ENCODE measurements at regions not wholly inside any gene's neighbourhood (a gene's known extent, or its start where the extent isn't known, plus 50 kb on each side); places are given as distances from the start of the nearest gene placed in this dataset.

DNA sequence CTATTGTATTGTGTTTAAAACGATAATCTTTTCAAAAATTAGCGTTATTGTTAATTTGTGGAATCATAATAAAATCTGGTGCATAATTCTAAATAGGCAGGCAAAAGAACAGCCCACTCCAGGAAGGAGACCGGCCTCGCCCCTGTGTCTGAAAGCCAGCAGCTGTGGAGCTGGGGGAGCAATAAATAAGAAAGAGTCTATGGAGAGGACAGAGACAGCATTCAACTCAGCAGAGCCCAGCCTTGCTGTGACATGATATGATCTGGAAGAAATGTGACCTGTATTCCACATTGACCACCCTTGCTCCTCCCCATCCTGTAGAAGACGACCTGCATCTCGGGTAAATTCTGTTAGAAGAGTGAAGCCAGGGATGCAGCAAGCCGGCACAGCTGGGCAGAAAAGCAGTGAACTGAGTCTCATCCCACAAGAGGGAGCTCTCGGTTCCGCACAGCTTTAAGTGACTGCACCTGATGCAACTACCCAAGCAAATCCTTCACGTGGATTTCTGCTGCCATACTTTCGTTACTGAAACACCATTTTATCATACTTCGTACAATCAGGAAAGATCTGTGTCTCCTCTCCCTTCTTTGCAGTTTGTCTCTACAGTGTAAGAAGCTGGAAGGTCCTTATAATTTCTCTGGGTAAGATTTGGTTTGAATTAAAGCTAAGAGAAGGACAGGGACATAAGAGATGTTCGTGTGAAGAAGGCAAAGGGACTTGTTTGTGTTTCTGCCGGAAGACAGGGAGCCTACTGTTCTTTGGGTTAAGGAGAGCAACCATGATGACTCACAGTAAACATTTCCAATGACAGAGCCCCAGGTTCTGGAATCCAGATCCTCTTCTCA lies 427.1 kb downstream of the GPAM start:
- DNase-seq = no peak

DNA sequence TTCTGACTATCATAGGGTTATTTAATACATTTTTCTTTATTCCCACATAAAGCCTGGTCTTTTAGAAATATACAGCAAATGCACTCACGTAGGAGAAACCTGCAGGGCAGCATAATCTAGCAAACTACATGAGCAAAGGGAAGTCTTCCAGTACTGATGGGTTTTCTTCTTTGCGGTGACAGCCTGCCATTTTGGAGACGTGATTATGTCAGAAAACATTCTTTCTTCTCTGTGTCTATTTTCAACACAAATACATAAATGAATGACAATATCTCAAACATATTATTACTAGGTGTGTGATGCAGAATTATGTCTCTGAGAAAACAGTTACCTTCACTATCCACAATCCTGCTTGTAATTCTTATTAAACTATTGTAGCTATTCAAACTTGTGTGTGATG lies 425.0 kb downstream of the GPAM start:
- DNase-seq = no peak

DNA sequence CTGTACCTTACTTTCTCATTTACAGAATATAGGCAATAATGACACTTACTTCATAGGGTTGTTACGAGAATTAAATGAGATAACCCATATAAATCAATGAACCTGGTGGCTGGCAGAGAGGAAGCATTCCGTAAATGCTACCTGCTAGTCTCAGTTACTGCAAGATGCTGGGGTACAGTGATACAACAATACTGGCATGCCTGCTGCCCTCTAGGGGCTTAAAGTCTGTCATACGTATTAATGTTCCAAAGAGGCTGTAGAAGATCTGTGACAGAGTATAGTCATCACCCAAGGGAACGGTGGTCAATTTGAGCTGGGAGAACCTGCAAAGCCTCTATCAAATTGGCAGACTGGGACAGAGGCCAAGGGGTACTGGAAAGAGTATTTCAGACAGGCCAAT lies 421.5 kb downstream of the GPAM start:
- no peak for DNase-seq

DNA sequence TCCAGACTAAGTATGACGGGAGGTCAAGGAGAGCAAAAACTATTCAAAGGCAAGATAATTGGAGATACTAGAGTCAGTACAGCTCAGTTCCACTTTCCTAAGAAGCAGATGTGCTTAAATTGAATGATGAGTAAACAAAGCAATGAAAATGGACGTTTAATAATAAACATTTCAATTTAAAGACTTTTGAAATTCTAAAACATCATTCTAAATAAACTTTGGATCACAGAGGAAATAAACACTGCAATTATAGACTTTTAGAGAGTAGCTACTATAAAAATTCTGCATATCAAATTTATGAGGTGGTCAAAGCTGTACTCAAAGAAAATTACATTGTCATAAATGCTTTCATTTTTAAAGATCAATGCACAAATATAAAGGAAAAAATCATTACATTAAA lies 418.3 kb downstream of the GPAM start:
- no peak for DNase-seq

DNA sequence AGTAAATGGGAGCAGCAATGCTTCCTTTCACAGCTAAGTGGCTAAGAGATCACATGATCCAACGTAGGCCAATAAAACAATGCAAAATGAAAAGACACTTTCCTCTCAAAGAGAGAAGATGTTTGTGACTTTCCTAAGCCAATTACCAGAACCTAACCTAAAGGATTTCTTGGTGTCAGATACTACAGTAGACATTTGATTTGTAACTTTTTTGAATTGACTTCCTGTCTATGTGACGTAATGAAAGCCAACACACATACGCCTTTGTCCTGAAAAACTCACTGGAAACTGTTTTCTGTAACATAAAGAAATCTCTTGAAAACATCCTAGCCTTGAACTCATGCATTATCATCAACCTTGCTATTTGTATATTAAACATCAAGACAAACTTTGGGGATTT lies 417.1 kb downstream of the GPAM start:
- DNase-seq = no peak

DNA sequence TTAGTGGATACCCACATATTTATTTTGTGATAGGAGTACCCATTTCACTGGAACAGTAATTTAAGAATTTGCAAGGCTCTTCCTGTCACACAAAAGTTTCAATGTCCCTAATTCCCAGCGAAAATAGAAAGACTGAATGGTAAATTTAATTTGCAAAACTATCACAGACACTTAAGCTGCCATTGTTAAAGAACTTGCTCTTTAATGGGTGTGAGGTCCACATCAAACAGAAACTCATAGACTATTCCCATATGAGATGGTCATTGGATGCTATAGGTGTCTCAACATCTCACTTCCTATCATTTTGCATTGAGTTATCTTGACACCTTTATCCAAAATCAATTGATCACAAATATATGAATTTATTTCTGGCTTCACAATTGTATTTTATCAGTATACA lies 415.9 kb downstream of the GPAM start:
- DNase-seq = no peak

DNA sequence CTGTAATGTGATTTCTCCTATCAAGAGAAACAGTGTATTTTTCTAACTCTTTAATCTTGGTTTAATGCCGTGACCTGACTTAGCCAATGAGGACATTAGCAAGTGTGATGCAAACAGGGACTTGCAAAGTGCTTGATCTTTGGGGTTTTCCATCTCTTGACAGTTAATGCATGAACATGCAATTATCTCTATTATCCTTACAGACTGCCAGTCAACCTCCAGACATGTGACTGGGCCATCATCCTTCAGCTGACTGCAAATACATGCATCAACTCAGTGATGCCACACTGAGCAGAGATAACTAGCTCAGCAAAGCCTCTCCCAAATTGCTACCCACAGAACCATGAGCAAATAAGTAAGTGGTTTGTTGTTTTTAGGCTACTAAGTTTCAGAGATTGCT lies 409.6 kb downstream of the GPAM start:
- DNase-seq = no peak

DNA sequence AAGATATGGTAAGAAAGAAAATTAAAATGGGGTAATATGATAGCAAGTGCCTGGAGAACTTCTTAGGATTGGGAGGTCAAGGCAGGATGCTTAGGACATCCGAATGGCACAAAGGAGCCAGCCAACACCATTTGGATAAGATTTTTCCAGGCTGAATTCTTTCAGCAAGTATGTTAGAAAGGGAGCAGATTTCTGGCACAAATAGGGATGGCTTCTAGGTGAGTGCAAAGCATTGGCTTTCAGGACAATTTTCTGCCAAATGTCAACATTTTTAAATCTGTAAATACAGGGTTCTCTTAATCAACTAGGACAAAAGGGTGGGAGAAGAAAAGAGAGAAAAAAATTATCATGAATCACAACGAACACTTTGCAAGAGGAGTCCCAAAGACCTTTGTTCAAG lies 409.1 kb downstream of the GPAM start:
- DNase-seq = no peak

DNA sequence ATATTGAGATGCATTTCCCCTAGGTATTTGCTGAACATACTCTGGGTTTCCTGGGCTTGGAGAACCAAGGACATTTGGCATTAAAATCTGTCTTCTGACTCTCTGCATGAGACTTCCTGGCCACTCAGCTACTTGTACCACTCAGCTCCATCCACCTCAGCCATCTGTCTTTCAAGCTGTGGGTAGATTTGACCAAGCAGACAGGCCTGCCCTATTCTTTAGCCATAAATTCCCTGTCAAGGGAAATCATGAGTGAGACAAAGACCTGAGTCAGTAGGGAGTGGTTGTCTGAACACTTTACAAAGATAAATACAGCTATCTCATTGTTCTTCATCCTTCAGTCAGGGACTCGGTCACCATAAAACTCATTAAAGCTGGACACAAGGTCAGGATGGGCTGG lies 399.1 kb downstream of the GPAM start:
- DNase-seq = no peak

DNA sequence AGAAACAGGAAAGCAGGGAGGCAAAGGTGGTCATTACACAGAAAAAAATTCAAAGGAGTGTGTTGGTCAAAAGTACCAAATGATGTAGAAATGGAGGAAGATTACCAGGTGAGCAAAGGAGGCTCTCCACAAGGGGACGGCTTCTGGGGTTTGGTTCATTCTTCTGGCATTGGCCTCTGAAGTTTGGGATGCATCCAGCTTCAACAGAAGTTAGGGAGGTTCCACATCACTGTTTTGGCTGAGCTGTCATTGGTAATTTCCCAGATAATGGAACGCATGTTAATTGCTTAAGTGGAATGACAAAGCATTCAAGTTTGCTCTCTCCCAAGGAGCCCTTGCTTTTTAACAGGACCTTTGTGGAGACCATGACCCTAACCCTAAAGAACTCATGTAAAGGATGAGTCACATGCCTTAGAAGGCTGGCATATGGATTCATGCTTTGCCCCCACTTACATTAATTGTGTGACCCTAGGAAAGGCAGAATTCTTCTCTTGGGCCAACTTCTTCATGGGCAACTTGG lies 398.6 kb downstream of the GPAM start:
- no peak for DNase-seq

DNA sequence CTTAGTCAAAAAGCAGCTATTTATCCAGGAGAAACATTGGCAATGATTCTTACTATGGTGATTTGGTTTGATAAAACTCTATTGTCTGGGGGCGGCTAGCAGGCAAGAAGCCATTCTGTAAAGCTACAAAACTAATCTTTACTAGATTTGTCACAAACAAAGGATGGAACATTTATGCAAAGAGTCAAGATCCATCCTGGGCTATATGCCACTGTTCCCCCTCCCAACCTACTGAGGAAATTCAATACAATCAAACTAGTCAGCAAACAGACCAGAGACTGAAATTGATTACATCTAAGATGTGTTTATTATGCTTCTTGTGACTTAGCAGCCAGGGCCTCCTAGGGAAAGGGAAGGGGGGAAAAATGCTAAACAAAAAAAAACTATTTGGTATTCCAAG lies 397.6 kb downstream of the GPAM start:
- DNase-seq = no peak

DNA sequence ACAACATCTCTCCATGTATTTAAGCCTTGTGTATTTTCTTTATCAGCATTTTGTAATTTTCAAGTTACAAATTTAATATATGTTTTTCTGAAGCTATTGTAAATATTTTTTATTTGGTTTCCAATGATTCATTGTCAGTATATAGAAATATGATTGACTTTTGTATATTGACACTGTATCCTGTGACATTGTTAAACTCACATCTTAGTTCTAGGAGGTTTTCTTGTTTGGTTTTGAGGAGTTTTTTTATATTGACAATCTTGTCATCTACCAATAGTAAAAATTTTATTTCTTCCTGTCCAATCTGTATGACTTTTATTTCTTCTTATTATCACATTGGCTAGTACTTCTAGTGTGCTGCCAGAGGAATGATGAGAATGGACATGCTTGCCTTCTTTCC lies 393.7 kb downstream of the GPAM start:
- no peak for DNase-seq

DNA sequence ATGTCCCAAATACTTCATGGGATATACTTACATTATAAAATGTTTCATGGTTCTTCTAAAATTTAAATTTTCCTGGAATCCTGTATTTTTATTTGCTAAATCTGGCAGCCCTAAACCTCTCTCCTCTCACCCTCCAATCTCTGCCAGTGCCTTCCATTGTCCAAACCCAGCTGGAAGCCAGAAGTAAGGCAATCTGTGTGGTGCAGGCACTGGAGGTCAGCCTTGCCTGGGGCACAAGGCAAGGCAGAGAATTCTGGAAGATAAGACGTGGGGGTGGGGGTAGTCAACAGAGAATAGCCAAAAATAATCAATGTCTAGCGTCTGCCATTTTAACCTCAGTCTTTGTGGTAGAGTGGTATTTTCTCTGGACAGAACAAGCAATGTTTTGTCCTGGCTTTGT lies 381.7 kb downstream of the GPAM start:
- no peak for DNase-seq

DNA sequence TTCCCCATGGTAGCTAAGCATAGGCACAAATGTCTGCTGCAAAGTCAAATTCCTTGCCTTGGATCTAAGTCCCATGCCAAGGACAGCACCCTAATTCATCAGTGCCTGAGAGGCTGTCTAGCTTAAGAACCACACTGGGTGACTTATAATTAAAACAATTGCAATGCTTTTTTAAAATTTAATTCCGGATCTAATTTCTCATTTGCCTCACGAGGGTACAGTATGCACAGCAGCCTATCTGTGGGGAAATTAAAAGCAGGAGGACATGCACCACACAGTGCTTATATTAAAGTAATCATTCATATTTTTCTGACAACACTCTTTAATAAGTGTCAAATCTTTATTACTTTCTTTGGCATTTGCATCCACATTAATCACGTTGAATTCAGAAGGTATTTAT lies 378.8 kb downstream of the GPAM start:
- no peak for DNase-seq

DNA sequence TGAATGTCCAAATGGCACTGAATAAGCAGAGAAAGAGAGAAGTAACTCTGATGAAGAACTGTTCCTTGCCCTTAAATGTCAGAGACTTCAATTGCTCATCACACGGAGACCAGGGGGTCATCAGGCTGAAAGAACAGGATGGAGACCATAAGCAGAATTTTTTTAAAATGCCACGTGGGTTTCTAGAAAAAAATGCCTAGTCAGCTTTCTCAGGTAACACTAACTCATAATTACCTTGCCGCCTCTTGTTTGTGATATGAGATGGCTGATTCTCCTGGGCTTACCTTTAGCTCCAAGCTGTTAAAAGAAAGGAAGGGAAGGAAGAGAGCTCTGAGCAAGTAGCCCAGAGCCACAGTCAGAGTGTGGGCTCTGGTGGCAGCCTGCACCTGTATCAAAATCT lies 372.0 kb downstream of the GPAM start:
- no peak for DNase-seq

DNA sequence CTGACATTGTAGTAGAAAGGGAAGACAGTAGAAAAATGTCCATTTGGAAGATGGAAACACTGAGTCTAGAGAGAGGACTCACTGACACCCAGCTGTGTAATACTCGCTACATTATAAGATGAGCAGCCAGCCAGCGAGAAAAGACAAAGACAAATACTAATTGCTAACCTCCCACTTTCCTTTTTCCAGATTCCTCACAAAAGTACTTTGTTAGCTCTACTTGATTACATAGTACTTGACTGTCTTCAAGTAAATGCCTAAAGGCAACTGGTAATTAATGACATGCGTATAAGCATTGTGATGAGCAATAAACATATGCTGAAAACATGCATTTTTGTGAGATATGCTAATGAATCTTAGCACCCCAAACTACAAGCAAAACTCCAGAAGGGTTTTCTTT lies 363.1 kb downstream of the GPAM start:
- DNase-seq = no peak

DNA sequence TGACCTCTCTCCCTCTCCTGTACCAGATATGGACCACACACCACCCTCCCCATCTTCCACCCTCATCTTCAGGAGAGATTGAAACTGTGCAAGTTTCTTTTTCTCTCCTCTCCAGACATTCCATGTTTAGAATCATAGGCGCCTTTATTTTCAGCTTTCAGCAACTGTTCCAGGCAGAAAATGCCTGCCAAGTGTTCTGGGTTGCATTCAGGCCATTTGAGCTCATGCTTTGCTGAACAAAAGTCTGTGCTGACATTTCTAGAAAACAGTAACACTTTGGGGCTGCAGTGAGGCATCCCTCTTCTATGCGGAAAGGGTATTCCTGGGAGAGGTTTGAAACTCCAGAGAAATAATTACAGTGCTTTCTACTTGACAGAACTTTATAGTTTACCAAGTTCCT lies 361.7 kb downstream of the GPAM start:
- DNase-seq = no peak

DNA sequence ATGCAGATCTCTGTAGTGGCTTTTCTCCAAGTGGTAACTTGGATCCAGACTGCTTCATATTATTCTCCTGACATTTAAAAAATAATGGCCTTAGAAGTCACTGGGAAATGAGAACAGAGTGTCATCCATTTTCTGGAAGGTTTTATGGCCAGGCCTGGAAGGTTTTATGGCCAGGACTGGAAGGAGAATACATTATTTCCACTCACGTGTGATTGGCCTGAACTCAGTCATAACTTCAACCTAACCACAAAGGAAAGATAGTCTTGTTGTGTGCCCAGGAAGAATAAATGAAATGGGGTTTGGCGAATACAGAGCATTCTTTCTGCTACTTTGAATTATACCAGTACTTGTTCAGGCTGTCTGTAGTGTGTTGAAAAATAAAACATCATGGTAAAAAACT lies 360.9 kb downstream of the GPAM start:
- DNase-seq = no peak

DNA sequence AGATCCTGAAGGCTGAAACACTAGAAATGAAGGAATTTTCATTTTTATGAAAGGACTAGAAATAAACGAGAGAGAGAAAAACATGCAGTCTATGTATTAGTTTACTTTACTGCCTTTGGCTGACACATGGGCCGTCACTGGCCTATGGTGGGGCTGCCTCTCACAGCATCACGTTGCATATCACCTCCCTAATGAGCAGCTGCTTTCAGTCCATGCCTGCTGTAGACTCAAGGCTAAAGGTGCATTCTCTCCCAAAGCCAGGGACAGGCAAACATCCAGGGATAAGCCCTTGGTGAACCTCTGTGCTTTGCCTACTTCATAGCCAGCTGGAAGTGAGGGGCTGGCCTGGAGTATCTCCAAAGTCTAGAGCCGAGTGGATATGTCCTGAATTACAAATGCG lies 359.4 kb downstream of the GPAM start:
- DNase-seq = no peak

DNA sequence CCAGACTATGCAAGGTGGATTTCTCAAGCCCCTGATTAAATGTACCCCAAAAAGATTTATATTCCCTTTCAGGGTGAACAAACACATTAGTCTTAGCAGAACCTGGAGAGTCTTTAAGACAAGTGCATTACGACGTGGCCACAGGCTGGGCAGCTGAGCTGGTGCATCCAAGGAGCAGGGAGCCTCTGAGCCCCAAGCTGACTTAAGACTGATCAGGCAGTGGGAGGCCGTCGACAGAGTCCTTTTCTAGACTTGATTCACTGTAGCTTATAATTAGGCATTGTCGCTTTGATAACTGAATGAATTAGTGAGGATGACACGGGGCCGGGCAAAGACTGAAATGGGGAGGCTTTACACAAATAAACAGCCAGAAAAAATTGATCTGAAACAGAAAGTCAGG lies 353.2 kb downstream of the GPAM start:
- DNase-seq = no peak

DNA sequence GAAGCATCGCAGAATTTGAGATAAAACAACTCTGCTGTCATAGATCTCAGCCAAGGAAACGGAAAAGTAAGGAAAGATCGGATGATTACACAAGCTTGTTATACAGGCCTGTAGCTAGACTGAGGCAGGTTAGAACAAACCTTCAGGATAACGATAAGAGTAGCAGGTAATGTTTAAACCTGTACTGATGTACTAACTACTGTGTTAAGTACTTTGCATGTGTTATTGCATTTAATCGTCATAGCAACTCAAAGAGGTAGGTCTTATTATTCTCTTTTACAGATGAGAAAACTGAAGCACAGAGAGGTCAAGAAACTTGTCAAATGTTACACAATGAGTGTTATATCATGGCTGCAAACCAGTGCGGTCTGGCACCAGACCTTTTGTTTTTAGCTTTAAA lies 352.5 kb downstream of the GPAM start:
- DNase-seq = no peak

DNA sequence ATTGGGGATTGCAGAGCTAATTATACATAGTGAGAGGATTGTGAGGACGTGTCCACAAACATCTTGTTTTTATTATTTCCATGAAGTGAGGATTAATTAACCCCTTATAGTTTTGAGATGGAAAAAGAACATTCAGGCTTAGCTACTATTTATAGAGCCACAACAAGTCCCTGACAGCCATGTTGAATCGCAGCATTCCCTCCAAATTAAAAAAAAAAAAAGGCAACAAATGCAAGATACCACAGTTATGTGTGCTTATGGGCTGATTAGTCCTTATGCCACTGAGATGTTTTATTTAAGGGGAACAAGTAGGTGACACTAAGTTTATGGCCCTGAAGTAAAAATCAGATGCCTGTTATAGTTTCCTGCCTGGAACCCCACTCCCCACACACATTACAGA lies 350.3 kb downstream of the GPAM start:
- no peak for DNase-seq

DNA sequence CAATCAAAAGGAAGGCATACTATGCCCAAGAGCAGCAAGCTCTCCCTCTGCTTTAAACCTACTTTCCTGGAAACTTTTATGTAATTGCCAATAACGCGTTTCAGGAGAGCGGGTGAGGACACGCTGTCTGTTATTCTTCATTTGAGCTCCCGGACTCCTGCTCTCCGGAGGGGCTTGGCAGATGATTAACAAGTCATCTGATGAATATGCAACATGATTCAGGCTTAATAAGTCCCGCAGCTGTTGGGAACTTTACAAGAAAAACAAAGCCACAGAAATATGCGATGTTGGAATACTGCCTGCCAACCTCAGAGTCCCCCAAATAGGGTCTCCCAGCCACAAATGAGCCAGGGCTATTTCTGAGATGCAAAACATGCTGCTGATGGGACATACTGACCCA lies 348.0 kb downstream of the GPAM start:
- no peak for DNase-seq

DNA sequence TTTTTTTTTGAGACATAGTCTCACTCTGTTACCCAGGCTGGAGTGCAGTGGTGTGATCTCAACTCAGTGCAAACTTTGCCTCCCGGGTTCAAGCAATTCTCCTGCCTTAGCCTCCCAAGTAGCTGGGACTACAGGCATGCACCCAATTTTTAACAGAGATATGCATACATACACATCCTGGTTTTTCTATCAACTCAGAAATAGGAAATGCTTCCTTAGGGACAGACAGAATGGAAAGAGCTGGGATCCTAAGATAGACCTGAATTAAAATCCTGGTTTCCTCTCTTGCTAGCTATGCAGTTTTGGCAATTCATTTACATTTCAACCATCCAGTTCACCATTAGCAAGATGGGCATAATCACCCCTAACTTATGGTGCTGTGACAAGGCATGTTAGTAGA lies 347.5 kb downstream of the GPAM start:
- no peak for DNase-seq

DNA sequence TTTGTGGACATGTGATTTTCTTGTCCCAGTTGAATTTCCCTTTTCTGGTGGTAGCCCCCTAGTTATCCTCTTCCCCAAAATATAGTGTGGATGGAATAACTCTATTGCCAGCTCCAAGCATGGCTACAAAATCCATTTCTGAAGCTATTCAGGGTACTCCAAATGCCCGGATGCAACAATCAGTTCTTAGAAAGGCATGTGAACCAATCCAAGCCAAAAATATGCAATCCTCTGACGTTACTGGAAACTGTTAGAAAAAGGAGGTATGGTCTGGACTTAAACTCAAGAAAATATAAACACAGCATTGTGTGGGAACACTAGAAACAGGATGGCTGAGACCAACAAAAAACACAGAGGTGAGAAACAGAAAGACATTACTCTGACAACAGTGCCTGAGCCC lies 347.0 kb downstream of the GPAM start:
- DNase-seq = no peak

Data from stimulated activated CD4-positive, alpha-beta T cell treated with anti-CD3 and anti-CD28 coated beads, Interleukin-2, amount 100 ng/mL, for 48 hours (primary cell).